GM12872 (cell line): ENCODE measurements at regions not wholly inside any gene's neighbourhood (a gene's known extent, or its start where the extent isn't known, plus 50 kb on each side); places are given as distances from the start of the nearest gene placed in this dataset.

Source experiments
- CTCF ChIP-seq: IDR thresholded peaks from 3 replicates; pipeline ENCODE4 v1.5.1; 2011; ENCODE audit warnings: low read depth, mild to moderate bottlenecking, low read length, moderate library complexity; ENCODE audit not compliant: insufficient read depth

GRCh38 chr6:12566618-12567123 is 149.9 kb upstream of the PHACTR1 start:
- no peak for TF ChIP-seq CTCF

- no peak for TF ChIP-seq CTCF
Measured at GRCh38 chr6:12567682-12568081, 148.9 kb upstream of the PHACTR1 start.

GRCh38 chr6:12569646-12570045 is 146.9 kb upstream of the PHACTR1 start:
- no peak for TF ChIP-seq CTCF

GRCh38 chr6:12570461-12571030 is 146.0 kb upstream of the PHACTR1 start:
- TF ChIP-seq CTCF, result no peak

DNA sequence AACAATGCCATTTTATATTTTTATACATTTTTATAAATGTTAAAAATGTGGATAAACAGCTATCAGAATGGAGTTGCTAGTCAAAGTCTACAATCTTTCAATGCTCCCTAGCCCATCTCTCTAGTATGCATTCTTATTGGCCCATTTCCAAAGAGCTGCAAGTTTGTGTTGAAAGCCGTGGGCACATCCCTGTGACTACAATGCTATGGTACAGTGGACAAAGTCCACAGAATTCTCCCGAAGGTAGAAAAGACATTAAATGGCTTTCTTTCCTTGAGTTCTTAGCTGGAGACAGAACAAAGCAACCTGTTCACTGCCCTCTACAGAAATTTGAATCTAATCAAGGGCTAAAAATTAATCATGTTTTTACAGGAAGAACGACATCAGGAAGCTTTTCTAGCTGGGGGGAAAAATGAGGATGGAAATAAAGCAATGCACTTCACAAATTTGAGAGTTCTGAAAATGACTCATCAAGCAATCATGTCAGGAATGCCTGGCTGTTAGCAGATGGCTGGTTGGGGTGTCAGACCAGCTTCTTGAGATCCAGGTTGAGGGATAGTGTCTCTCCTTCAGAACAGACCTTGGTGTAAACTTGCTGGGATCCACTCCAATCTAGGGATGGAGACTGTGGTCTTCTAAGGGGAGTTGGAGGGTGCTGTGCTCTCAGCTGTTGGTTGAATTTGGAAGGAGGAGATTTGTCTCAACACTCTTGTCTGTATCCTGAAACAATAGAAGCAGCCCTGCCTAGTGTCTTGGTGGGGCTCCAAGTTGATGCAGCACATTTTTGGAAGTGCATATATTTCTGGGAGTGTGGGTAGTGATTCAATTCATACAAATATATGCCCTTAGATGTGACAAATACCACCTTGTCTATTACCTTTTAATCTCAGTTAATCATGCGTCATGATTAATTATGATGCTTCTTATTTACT is 143.4 kb upstream of the PHACTR1 start:
- TF ChIP-seq CTCF, result no peak

DNA sequence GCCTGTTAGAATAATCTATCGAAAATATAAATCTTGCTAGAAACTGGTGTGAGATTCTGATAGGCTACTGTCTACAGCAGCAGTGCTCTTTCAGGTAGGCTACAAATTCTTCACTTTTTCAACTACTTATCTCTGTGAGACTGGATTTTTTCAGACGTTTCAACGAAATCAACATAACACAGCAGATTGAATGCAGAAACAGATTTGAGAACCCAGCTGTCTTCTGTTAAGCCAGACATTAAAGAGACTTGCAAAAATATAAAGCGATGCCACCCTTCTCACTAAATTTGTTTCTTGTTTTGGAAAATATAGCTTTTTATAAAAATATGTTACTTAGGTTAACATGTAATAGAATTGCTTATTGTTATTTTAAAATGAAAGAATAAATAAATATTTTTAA is 140.6 kb upstream of the PHACTR1 start:
- TF ChIP-seq CTCF, result no peak

DNA sequence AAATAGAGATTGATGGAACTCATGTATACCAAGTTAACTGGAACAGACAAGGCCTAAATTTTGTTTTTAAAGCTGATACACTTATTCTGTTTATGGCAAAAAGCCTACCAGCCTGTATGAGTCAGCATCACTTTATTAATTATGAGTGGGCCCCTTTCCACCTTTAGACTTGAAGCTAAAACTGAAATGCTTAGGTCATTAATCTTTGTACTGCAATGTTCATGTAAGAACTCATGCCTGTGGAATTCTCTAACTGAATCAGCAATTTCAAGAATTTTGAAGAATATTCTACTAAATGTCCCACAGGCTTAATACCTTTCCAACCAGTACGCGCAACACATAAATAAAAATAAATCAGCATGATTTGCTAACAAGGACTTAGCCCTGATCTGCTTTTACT is 140.2 kb upstream of the PHACTR1 start:
- TF ChIP-seq CTCF, result no peak
